HepG2 (cell line): ENCODE measurements at regions not wholly inside any gene's neighbourhood (a gene's known extent, or its start where the extent isn't known, plus 50 kb on each side); places are given as distances from the start of the nearest gene placed in this dataset.

Experiments
- ATAC-seq: fragments of 200-7000 bp; cut with Tn5 transposase; 3 replicates; pipeline ENCODE4 v1.9.1; 2020; ENCODE audit warnings: mild to moderate bottlenecking, moderate library complexity
- BruUV-seq: library from RNA; stranded (reverse); fragments of 400-500 nt; replicated peaks from 2 replicates; lab custom pipeline; 2021; lab: Mats Ljungman, UMichigan
- CTCF ChIA-PET: fragments of 300-600 bp; formaldehyde crosslinking; extraction: SDS; loops from one replicate; lab custom pipeline; 2021; ENCODE audit warnings: low total read pairs, inconsistent platforms, low intra/inter-chr PET ratio; lab: Yijun Ruan, JAX
- POLR2A ChIA-PET: fragments of 350-600 bp; sonication (Branson Sonifier 250); formaldehyde crosslinking; loops from one replicate; lab custom pipeline; 2020; ENCODE audit warnings: antibody characterized with exemption, inconsistent platforms; lab: Yijun Ruan, JAX
- DNase-seq: peaks from one replicate; pipeline ENCODE4 v3.0.0-alpha.2; 2015; ENCODE audit warnings: low spot score
- FAIRE-seq: peaks from 3 replicates; lab custom pipeline; 2011; peaks lifted over from hg19 to GRCh38; lab: Jason Lieb, UNC
- H2AFZ ChIP-seq: one replicate; pipeline ENCODE4 v1.6.1; 2011; ENCODE audit warnings: low read length, inconsistent platforms
- H3K27ac ChIP-seq: fragments of 300-600 bp; 3 replicates; pipeline ENCODE4 v1.8.0; 2011; ENCODE audit warnings: mixed run types, mild to moderate bottlenecking, mixed read lengths, low read length, inconsistent platforms; ENCODE audit not compliant: insufficient read depth; ENCODE audit errors: extremely low read length
- H3K27me3 ChIP-seq, 2 experiments: fragments of 200-600 bp in 1 of 2; 2 replicates in 1 of 2; 3 replicates in 1 of 2; pipeline versions ENCODE4 v1.6.0 to v1.8.0; 2011; ENCODE audit warnings: low read length in 2 of 2, mild to moderate bottlenecking in 2 of 2, moderate library complexity in 2 of 2, inconsistent platforms in 1 of 2; ENCODE audit not compliant: insufficient read depth in 2 of 2, control insufficient read depth in 1 of 2
- H3K36me3 ChIP-seq, 2 experiments: fragments of 200-600 bp in 1 of 2; replicated peaks in 1 of 2; 2 replicates in 1 of 2; 3 replicates in 1 of 2; pipeline versions ENCODE4 v1.5.1 to v1.8.0; 2011; ENCODE audit warnings: low read length in 2 of 2, inconsistent platforms in 1 of 2; ENCODE audit not compliant: insufficient read depth in 2 of 2, control insufficient read depth in 1 of 2
- H3K4me1 ChIP-seq: 2 replicates; pipeline ENCODE4 v1.5.1; 2012; ENCODE audit warnings: low read length, inconsistent platforms; ENCODE audit not compliant: insufficient read depth
- H3K4me2 ChIP-seq: 2 replicates; pipeline ENCODE4 v1.6.0; 2011; ENCODE audit warnings: low read depth, low read length, inconsistent platforms
- H3K4me3 ChIP-seq, 3 experiments: fragments of 200-600 bp in 1 of 3; sonication (generic), shearing (Covaris generic) in 1 of 3; replicated peaks in 1 of 3; 2 replicates each; pipeline ENCODE4 v1.5.1; 2011 to 2016; ENCODE audit warnings: low read length in 3 of 3, inconsistent platforms in 2 of 3, low read depth in 2 of 3, mild to moderate bottlenecking in 2 of 3, control low read depth in 1 of 3, mixed read lengths in 1 of 3; ENCODE audit not compliant: insufficient read depth in 1 of 3
- H3K79me2 ChIP-seq: one replicate; pipeline ENCODE4 v1.6.1; 2011; ENCODE audit warnings: low read length, inconsistent platforms; ENCODE audit not compliant: insufficient read depth
- H3K9ac ChIP-seq: 2 replicates; pipeline ENCODE4 v1.6.0; 2011; ENCODE audit warnings: mild to moderate bottlenecking, low read depth, low read length, inconsistent platforms; ENCODE audit not compliant: insufficient read depth
- H3K9me3 ChIP-seq: 2 replicates; pipeline ENCODE4 v1.5.1; 2012; ENCODE audit warnings: mild to moderate bottlenecking, low read length
- H4K20me1 ChIP-seq: 2 replicates; pipeline ENCODE4 v1.6.0; 2011; ENCODE audit warnings: inconsistent platforms, mild to moderate bottlenecking, low read length, moderate library complexity; ENCODE audit not compliant: insufficient read depth
- ARID2 ChIP-seq: sonication (generic); formaldehyde crosslinking; IDR thresholded peaks from 2 replicates; pipeline ENCODE4 v1.8.1; 2022; ENCODE audit warnings: mild to moderate bottlenecking, missing genetic modification reagents, borderline replicate concordance
- GATAD2A ChIP-seq: IDR thresholded peaks from 2 replicates; pipeline ENCODE4 v1.6.1; 2016
- GLI4 ChIP-seq: sonication (generic); formaldehyde crosslinking; IDR thresholded peaks from 2 replicates; pipeline ENCODE4 v1.5.1; 2020; ENCODE audit warnings: missing genetic modification reagents, mild to moderate bottlenecking, moderate library complexity, borderline replicate concordance
- KDM2A ChIP-seq: sonication (generic); formaldehyde crosslinking; IDR thresholded peaks from 2 replicates; pipeline ENCODE4 v1.4.0; 2020; ENCODE audit warnings: low read depth, missing genetic modification reagents, borderline replicate concordance
- MBD4 ChIP-seq: IDR thresholded peaks from 2 replicates; pipeline ENCODE4 v1.6.1; 2012; ENCODE audit warnings: low read length, inconsistent platforms, borderline replicate concordance
- MTF1 ChIP-seq: sonication (generic); formaldehyde crosslinking; IDR thresholded peaks from 2 replicates; pipeline ENCODE4 v1.5.0; 2020; ENCODE audit warnings: missing genetic modification reagents
- NR2F6 ChIP-seq, 2 experiments: IDR thresholded peaks; 2 replicates each; pipeline ENCODE4 v1.6.1; 2016; ENCODE audit warnings: antibody characterized with exemption in 1 of 2, mild to moderate bottlenecking in 1 of 2
- PCBP2 ChIP-seq: fragments of 200-400 bp; formaldehyde crosslinking; optimal IDR thresholded peaks from 2 replicates; pipeline ENCODE3; 2018; ENCODE audit warnings: low read length, low read depth; ENCODE audit not compliant: poor library complexity, severe bottlenecking
- SRSF9 ChIP-seq: fragments of 200-400 bp; formaldehyde crosslinking; IDR thresholded peaks from 2 replicates; pipeline ENCODE4 v1.6.1; 2018; ENCODE audit warnings: borderline replicate concordance, mild to moderate bottlenecking, low read depth, low read length; ENCODE audit not compliant: insufficient read depth, poor library complexity, severe bottlenecking
- TCF7L2 ChIP-seq: IDR thresholded peaks from 2 replicates; pipeline ENCODE4 v1.6.1; 2011; ENCODE audit warnings: mild to moderate bottlenecking, low read depth, low read length, moderate library complexity
- TOPORS ChIP-seq: sonication (generic); formaldehyde crosslinking; IDR thresholded peaks from 2 replicates; pipeline ENCODE4 v1.8.0; 2023; ENCODE audit warnings: mild to moderate bottlenecking, missing genetic modification reagents
- ZNF451 ChIP-seq: sonication (generic); formaldehyde crosslinking; IDR thresholded peaks from 2 replicates; pipeline ENCODE4 v1.5.0; 2020; ENCODE audit warnings: mild to moderate bottlenecking, missing genetic modification reagents
- ZNF546 ChIP-seq: sonication (generic); formaldehyde crosslinking; conservative IDR thresholded peaks from 2 replicates; pipeline ENCODE4 v1.8.1; 2023; ENCODE audit warnings: mild to moderate bottlenecking, missing genetic modification reagents
- WGBS: methylation state at CpG from one replicate; pipeline ENCODE4 v1.1.6; 2017; ENCODE audit warnings: low lambda C conversion rate; 5-methylcytosine and 5-hydroxymethylcytosine counted together
- in situ Hi-C: cut with HindIII; loops from 2 replicates; pipeline ENCODE4 v1.10.0; 2017; ENCODE audit warnings: low pct_unique_long_range_greater_than_20kb; ENCODE audit not compliant: extremely low pct_ligation_motif_present
- intact Hi-C: fragments of 100-400 bp; cut with micrococcal nuclease; formaldehyde crosslinking; loops from one replicate; pipeline ENCODE4 v1.10.0; 2022; ENCODE audit not compliant: unreplicated experiment
- TF ChIP-seq, protein P1 (sequence below): sonication (generic); formaldehyde crosslinking; IDR thresholded peaks from 2 replicates; pipeline ENCODE4 v1.4.0; 2020; ENCODE audit warnings: missing genetic modification reagents, borderline replicate concordance
- TF ChIP-seq, protein P2 (sequence below): sonication (generic); formaldehyde crosslinking; IDR thresholded peaks from 2 replicates; pipeline ENCODE4 v1.5.0; 2020; ENCODE audit warnings: missing genetic modification reagents, mild to moderate bottlenecking, borderline replicate concordance
- TF ChIP-seq, protein P3 (sequence below): sonication (generic); IDR thresholded peaks from 2 replicates; pipeline ENCODE4 v1.6.1; 2016; ENCODE audit warnings: low read depth, borderline replicate concordance
- TF ChIP-seq, protein P4 (sequence below): sonication (generic); formaldehyde crosslinking; IDR thresholded peaks from 2 replicates; pipeline ENCODE4 v1.4.0; 2020; ENCODE audit warnings: missing genetic modification reagents, mild to moderate bottlenecking, borderline replicate concordance
- TF ChIP-seq, protein P5 (sequence below): sonication (generic); formaldehyde crosslinking; IDR thresholded peaks from 2 replicates; pipeline ENCODE4 v1.8.0; 2022; ENCODE audit warnings: missing genetic modification reagents, mild to moderate bottlenecking, borderline replicate concordance

DNA sequence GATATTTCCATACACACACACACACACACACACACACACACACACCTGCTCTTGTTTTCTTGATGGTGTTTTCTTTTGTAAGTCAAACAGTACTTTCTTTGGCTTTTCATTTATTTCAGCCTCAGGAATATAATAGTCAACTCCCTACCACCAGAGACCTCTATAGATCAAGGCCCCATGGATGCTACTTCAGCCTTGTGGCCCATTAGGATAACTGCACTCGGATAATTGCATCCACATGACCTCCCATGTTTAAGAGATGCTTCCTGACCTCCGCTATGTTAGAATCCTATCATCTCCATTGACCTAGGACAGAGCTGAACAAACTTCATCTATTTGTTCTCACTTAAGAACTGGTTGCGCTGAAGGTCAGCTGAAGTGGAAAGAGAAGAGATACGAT lies 1094.0 kb upstream of the B3GALT2 start:
- H4K20me1 ChIP-seq, result no peaks in the 10 kb centered on the region
- no peak for FAIRE-seq
- ChIA-PET POLR2A (no interaction called here), CTCF (no interaction called here)
- no peaks in the 10 kb centered on the region for H3K9me3 ChIP-seq
- 54% methylated on average over 4 of the region's 4 CpGs for WGBS
- no peaks in the 10 kb centered on the region for H3K36me3 ChIP-seq
- H3K4me1 ChIP-seq, result no peaks in the 10 kb centered on the region
- ATAC-seq, result no peak
- H3K27me3 ChIP-seq, result no peaks in the 10 kb centered on the region
- H3K27ac ChIP-seq, result no peak overlapping the region
- H3K79me2 ChIP-seq, result no peaks in the 10 kb centered on the region
- no TSS peak for BruUV-seq
- in situ Hi-C loops (no loop called here), intact Hi-C loops (no loop called here)
- DNase-seq, result no peak
- H2AFZ ChIP-seq, result no peak overlapping the region
- H3K9ac ChIP-seq, result no peak overlapping the region
- H3K4me2 ChIP-seq, result no peak overlapping the region
- H3K4me3 ChIP-seq, result no peak overlapping the region
- no peak for TF ChIP-seq ARID2
- no peak for TF ChIP-seq TCF7L2
- no peak for TF ChIP-seq NR2F6 (IDR thresholded peaks at IDR 0.05)
- no peak for TF ChIP-seq NR2F6 (CRISPR knock-in tag; IDR thresholded peaks at IDR 0.05)
- no peak for TF ChIP-seq SRSF9
- no peak for TF ChIP-seq ZNF546 (CRISPR knock-in tag)
- TF ChIP-seq, protein P1, sequence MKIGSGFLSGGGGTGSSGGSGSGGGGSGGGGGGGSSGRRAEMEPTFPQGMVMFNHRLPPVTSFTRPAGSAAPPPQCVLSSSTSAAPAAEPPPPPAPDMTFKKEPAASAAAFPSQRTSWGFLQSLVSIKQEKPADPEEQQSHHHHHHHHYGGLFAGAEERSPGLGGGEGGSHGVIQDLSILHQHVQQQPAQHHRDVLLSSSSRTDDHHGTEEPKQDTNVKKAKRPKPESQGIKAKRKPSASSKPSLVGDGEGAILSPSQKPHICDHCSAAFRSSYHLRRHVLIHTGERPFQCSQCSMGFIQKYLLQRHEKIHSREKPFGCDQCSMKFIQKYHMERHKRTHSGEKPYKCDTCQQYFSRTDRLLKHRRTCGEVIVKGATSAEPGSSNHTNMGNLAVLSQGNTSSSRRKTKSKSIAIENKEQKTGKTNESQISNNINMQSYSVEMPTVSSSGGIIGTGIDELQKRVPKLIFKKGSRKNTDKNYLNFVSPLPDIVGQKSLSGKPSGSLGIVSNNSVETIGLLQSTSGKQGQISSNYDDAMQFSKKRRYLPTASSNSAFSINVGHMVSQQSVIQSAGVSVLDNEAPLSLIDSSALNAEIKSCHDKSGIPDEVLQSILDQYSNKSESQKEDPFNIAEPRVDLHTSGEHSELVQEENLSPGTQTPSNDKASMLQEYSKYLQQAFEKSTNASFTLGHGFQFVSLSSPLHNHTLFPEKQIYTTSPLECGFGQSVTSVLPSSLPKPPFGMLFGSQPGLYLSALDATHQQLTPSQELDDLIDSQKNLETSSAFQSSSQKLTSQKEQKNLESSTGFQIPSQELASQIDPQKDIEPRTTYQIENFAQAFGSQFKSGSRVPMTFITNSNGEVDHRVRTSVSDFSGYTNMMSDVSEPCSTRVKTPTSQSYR (CRISPR knock-in tag), result no peak
- no peak for TF ChIP-seq MTF1 (CRISPR knock-in tag)
- TF ChIP-seq TOPORS (CRISPR knock-in tag), result no peak
- TF ChIP-seq ZNF451 (CRISPR knock-in tag), result no peak
- TF ChIP-seq KDM2A, result no peak
- TF ChIP-seq, protein P2, sequence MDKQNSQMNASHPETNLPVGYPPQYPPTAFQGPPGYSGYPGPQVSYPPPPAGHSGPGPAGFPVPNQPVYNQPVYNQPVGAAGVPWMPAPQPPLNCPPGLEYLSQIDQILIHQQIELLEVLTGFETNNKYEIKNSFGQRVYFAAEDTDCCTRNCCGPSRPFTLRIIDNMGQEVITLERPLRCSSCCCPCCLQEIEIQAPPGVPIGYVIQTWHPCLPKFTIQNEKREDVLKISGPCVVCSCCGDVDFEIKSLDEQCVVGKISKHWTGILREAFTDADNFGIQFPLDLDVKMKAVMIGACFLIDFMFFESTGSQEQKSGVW (CRISPR knock-in tag), result no peak
- TF ChIP-seq GLI4 (CRISPR knock-in tag), result no peak
- TF ChIP-seq, protein P3, sequence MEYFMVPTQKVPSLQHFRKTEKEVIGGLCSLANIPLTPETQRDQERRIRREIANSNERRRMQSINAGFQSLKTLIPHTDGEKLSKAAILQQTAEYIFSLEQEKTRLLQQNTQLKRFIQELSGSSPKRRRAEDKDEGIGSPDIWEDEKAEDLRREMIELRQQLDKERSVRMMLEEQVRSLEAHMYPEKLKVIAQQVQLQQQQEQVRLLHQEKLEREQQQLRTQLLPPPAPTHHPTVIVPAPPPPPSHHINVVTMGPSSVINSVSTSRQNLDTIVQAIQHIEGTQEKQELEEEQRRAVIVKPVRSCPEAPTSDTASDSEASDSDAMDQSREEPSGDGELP, result no peak
- no peak for TF ChIP-seq GATAD2A (CRISPR knock-in tag)
- TF ChIP-seq, protein P4, sequence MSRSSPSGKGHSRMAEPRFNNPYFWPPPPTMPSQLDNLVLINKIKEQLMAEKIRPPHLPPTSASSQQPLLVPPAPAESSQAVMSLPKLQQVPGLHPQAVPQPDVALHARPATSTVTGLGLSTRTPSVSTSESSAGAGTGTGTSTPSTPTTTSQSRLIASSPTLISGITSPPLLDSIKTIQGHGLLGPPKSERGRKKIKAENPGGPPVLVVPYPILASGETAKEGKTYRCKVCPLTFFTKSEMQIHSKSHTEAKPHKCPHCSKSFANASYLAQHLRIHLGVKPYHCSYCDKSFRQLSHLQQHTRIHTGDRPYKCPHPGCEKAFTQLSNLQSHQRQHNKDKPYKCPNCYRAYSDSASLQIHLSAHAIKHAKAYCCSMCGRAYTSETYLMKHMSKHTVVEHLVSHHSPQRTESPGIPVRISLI, result no peak
- TF ChIP-seq, protein P5, sequence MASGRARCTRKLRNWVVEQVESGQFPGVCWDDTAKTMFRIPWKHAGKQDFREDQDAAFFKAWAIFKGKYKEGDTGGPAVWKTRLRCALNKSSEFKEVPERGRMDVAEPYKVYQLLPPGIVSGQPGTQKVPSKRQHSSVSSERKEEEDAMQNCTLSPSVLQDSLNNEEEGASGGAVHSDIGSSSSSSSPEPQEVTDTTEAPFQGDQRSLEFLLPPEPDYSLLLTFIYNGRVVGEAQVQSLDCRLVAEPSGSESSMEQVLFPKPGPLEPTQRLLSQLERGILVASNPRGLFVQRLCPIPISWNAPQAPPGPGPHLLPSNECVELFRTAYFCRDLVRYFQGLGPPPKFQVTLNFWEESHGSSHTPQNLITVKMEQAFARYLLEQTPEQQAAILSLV (CRISPR knock-in tag), result no peak
- no peak for TF ChIP-seq MBD4
- TF ChIP-seq PCBP2, result no peak
